GM08714 (cell line): ENCODE measurements at regions not wholly inside any gene's neighbourhood (a gene's known extent, or its start where the extent isn't known, plus 50 kb on each side); places are given as distances from the start of the nearest gene placed in this dataset.

ENCODE experiments used
- H3K4me3 ChIP-seq: fragments of 200-500 bp; sonication (Bioruptor generic); 2 replicates; pipeline ENCODE4 v1.5.1; 2014; ENCODE audit warnings: mild to moderate bottlenecking, low read length, inconsistent platforms
- ZNF274 ChIP-seq: IDR thresholded peaks from 2 replicates; pipeline ENCODE4 v1.6.1; 2012; ENCODE audit warnings: mild to moderate bottlenecking, low read depth, low read length

- H3K4me3 ChIP-seq: no peak overlapping the region
- TF ChIP-seq ZNF274: no peak
Observed at GRCh38 chr14:98288825-98289224, 983.2 kb downstream of the BCL11B start.

GRCh38 chr14:98290596-98290995, 981.4 kb downstream of the BCL11B start:
- no peak for TF ChIP-seq ZNF274
- H3K4me3 ChIP-seq: no peak overlapping the region

- no peak overlapping the region for H3K4me3 ChIP-seq
- no peak for TF ChIP-seq ZNF274
Observed at GRCh38 chr14:98292191-98292590, 979.8 kb downstream of the BCL11B start.

DNA sequence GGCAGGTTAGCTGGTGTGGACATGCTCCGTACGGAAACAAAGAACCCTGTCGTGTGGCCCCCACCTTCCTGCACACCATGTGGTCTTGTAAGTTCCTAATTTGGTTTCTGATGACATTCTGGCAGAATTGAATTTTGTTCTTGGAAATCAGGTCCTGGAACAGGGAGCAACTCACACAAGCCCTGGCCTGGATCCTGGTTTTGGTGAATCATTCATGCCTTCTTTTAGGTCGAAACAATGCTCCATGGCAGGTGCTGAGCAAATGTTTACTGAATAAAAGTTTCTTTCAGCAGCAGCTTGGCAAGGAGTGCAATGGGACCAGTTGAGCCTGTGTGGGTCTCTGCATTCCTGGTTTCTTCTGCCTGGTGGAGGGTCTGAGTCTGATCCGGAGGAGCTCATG, 978.4 kb downstream of the BCL11B start:
- no peak for TF ChIP-seq ZNF274
- no peak overlapping the region for H3K4me3 ChIP-seq

- H3K4me3 ChIP-seq: no peak overlapping the region
Observed at GRCh38 chr14:98296895-98297294, 975.1 kb downstream of the BCL11B start.

GRCh38 chr14:98297567-98297966, 974.4 kb downstream of the BCL11B start:
- no peak for TF ChIP-seq ZNF274
- no peak overlapping the region for H3K4me3 ChIP-seq

More at GRCh38 chr14:98296895-98297294, 975.1 kb downstream of the BCL11B start:
- TF ChIP-seq ZNF274: no peak

- no peak for TF ChIP-seq ZNF274
- no peak overlapping the region for H3K4me3 ChIP-seq
Observed at GRCh38 chr14:98298481-98299244, 973.3 kb downstream of the BCL11B start.

DNA sequence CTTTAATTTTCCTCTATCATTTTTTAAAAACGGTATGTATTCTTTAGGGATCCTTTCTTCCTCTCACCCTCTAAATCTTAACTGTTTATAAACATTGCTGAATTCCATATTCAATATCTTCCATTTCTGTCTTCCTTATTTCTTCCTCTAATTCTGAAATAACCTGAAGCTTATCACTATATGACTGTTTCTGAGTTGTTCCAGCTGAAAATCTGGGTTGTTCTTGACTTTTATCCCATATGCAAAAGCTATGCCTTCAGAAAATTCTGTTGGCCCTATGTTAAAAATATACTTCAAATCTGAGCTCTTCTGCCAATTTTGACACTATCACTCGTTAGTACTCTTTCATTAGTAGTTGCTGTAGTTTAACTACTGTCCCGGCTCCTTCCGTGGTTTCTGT, 970.3 kb downstream of the BCL11B start:
- no peak overlapping the region for H3K4me3 ChIP-seq
- TF ChIP-seq ZNF274: no peak

- TF ChIP-seq ZNF274: no peak
- no peak overlapping the region for H3K4me3 ChIP-seq
Observed at GRCh38 chr14:98304574-98304973, 967.4 kb downstream of the BCL11B start.

DNA sequence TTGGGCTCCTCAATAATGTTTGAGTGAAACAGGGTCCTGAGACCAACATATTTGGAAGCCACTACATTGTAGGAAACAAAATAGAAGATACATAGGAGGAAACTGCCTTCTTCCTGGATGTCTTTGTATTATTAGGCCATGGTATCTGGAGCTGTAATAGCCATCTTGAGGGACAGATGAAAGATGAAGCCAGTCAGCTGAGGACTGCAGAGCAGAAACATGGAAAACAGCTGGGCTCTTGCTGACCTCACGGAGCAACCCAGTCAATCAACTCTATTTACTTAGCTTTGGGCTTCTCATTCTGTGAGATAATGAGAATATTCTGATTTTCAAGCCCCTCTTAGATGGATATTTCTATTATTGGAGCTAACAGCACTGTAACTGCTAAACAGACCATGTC, 962.4 kb downstream of the BCL11B start:
- no peak overlapping the region for H3K4me3 ChIP-seq
- no peak for TF ChIP-seq ZNF274

GRCh38 chr14:98312006-98312405, 960.0 kb downstream of the BCL11B start:
- no peak overlapping the region for H3K4me3 ChIP-seq
- TF ChIP-seq ZNF274: no peak

GRCh38 chr14:98321841-98322240, 950.2 kb downstream of the BCL11B start:
- no peak overlapping the region for H3K4me3 ChIP-seq
- no peak for TF ChIP-seq ZNF274

- H3K4me3 ChIP-seq: no peak overlapping the region
- TF ChIP-seq ZNF274: no peak
Observed at GRCh38 chr14:98323836-98324235, 948.2 kb downstream of the BCL11B start.

- H3K4me3 ChIP-seq: no peak overlapping the region
- TF ChIP-seq ZNF274: no peak
Observed at GRCh38 chr14:98325761-98326160, 946.2 kb downstream of the BCL11B start.

GRCh38 chr14:98328496-98328895, 943.5 kb downstream of the BCL11B start:
- H3K4me3 ChIP-seq: no peak overlapping the region
- no peak for TF ChIP-seq ZNF274

DNA sequence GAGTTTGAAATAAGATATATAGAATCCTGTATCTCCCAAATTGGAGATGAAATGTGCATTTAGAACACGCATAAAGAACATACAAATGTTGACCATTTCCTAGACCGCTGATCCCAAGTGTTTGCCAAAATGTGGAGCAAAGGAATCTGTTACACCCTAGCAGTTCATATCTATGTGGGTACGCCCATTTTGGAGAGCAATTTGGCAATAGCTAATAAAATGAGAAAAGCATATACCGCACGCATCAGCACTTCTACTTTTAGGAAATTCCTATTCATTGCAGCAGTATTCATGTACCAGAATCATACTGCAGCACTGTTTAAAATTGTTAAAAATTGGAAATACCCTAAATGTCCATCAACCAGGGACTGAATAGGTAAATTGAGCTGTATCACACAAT, 937.8 kb downstream of the BCL11B start:
- no peak for TF ChIP-seq ZNF274
- H3K4me3 ChIP-seq: no peak overlapping the region
